Activated CD8-positive, alpha-beta memory T cell treated with anti-CD3 and anti-CD28 coated beads, Interleukin-2, amount 10 ng/mL, durations not matched to agents 7 days and 5 days (primary cell): ENCODE measurements at regions not wholly inside any gene's neighbourhood (a gene's known extent, or its start where the extent isn't known, plus 50 kb on each side); places are given as distances from the start of the nearest gene placed in this dataset.

Experiments
- ATAC-seq: fragments of 150-1000 bp; cut with Tn5 transposase; one replicate; pipeline ENCODE4 v1.10.0; 2021; ENCODE audit warnings: moderate library complexity
- CTCF ChIA-PET: fragments of 350-600 bp; sonication (Branson Sonifier 250); formaldehyde crosslinking; loops from one replicate; lab custom pipeline; 2021; ENCODE audit warnings: antibody characterized with exemption; lab: Charles Lee
- DNase-seq: peaks from one replicate; pipeline ENCODE4 v3.0.0-alpha.2; 2020
- H3K27ac Mint-ChIP-seq: one replicate; pipeline ENCODE4 v1.8.0; 2021; ENCODE audit warnings: mild to moderate bottlenecking, mixed read lengths
- H3K27me3 Mint-ChIP-seq: one replicate; pipeline ENCODE4 v1.8.0; 2021; ENCODE audit warnings: mixed read lengths
- H3K36me3 Mint-ChIP-seq: one replicate; pipeline ENCODE4 v1.8.0; 2021; ENCODE audit warnings: mild to moderate bottlenecking, mixed read lengths
- H3K4me1 Mint-ChIP-seq: one replicate; pipeline ENCODE4 v1.8.0; 2021; ENCODE audit warnings: mixed read lengths
- H3K4me3 Mint-ChIP-seq: one replicate; pipeline ENCODE4 v1.8.0; 2021; ENCODE audit warnings: mild to moderate bottlenecking, moderate library complexity, mixed read lengths
- H3K9me3 Mint-ChIP-seq: one replicate; pipeline ENCODE4 v1.8.0; 2022; ENCODE audit warnings: low read depth, mixed read lengths

DNA sequence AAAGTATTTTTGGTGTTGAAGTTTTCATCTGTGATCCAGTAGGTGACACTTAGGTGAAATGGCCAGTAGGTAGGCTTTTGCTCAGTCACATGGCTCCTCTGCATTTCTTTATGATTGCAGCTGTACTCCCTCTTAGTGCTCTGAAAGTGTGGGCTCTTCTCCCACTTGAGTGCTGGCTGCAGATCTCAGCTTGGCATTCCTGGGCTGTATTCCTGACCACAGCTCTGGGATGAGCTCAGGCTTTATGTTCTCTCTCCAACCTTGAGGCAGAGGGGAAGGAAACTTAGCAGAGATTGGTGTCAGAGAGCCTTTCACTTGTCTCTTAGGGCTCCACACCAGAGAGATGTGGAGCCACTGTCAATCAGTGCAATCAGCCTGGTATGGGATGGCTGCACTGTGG is 254.3 kb downstream of the NDFIP2 start:
- ATAC-seq = no peak
- no peaks in the 10 kb centered on the region for H3K36me3 Mint-ChIP-seq
- H3K27ac Mint-ChIP-seq = no peak overlapping the region
- DNase-seq = no peak
- CTCF ChIA-PET = no interaction called here
- no peaks in the 10 kb centered on the region for H3K4me1 Mint-ChIP-seq
- H3K27me3 Mint-ChIP-seq = no peaks in the 10 kb centered on the region
- H3K4me3 Mint-ChIP-seq = no peak overlapping the region
- H3K9me3 Mint-ChIP-seq = no peaks in the 10 kb centered on the region

GRCh38 chr13:79727086-79727485 is 246.1 kb downstream of the NDFIP2 start:
- H3K27ac Mint-ChIP-seq = no peak overlapping the region
- H3K4me3 Mint-ChIP-seq = no peak overlapping the region
- no peaks in the 10 kb centered on the region for H3K4me1 Mint-ChIP-seq
- no peak for DNase-seq
- ATAC-seq = no peak
- CTCF ChIA-PET = no interaction called here
- no peaks in the 10 kb centered on the region for H3K27me3 Mint-ChIP-seq
- no peaks in the 10 kb centered on the region for H3K9me3 Mint-ChIP-seq
- no peaks in the 10 kb centered on the region for H3K36me3 Mint-ChIP-seq

DNA sequence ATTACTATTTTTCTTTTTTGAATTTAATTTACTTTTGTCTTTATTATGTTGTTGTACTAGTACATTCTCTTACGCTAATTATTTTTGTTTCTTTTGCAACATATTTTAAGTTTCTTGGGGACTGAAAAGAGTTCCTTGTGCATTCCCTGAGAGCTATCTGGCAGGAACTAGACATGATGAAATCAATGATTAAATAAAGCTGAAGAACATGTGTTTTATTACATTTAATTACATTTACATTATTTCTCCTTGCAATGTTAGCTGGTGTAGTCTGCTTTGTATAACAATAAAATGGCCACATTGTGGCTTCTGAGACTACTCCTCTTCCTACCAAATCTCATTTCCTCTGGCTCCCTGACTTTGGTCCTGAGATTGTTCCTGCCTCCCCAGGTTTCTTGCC is 244.9 kb downstream of the NDFIP2 start:
- H3K9me3 Mint-ChIP-seq = no peaks in the 10 kb centered on the region
- H3K27ac Mint-ChIP-seq = no peak overlapping the region
- no peaks in the 10 kb centered on the region for H3K4me1 Mint-ChIP-seq
- DNase-seq = no peak
- CTCF ChIA-PET = no interaction called here
- ATAC-seq = no peak
- no peaks in the 10 kb centered on the region for H3K36me3 Mint-ChIP-seq
- no peaks in the 10 kb centered on the region for H3K27me3 Mint-ChIP-seq
- H3K4me3 Mint-ChIP-seq = no peak overlapping the region

DNA sequence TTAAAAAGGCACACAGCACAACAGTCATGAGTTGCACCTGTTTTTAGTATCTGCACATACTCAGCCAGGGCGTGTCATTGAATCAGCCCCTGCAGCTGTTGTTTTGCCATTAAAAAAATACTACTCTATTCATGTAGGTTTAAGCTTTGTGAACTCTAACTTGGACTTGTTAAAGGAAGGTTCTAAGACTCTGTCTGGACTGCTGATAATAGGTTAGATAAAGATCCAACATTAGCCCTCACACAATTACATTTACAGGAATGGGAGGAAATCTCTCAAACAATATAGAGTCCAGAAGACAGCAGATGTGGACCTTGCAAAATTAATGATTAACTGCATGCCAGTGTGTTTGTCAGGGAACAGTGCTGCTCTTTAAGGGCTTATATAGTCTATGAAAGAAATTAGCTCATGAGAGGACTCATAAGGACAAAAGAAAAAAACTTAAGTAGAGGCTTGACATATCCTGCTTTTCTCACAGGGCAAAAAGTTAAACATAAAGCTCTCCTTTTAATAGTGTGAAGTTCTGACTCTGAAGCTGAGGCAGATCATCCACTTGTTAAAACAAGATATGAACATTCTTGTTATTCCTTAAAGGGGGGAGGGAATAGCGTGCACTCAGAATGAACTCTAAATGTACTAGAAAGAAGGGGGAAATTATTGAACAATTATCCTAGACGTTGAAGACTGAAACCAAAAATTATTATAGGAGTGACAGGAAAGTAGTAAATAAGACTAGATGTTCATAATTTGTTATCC is 243.6 kb downstream of the NDFIP2 start:
- DNase-seq (no peak), ATAC-seq (no peak)
- H3K9me3 Mint-ChIP-seq = no peaks in the 10 kb centered on the region
- no peaks in the 10 kb centered on the region for H3K27me3 Mint-ChIP-seq
- no peaks in the 10 kb centered on the region for H3K4me1 Mint-ChIP-seq
- CTCF ChIA-PET = no interaction called here
- H3K36me3 Mint-ChIP-seq = no peaks in the 10 kb centered on the region
- H3K4me3 Mint-ChIP-seq = no peak overlapping the region
- H3K27ac Mint-ChIP-seq = no peak overlapping the region

DNA sequence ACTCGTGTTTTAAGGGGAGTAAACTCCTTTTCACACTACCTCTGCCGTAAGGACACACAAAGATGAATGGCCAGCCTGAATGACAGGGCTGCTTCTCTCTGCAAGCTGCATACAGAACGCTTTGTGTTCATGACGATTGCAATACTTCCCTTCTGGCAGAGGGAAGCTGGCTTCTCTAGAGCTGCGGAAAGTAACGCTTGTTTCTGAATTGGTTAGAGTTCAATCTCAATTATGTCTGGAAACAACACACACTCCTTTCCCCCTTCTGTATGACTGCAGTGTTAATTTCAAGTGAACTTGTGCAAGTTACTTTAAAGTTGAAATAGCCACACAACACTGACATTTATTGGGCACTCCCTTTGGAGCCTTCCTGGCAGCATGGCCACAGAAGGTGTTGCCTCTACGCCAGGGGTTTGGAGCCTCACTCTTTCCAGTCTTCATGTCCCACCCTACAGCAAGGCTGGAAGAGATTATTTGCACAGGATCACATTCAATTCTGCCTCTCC is 242.6 kb downstream of the NDFIP2 start:
- DNase-seq = no peak
- H3K27ac Mint-ChIP-seq = no peak overlapping the region
- no peaks in the 10 kb centered on the region for H3K9me3 Mint-ChIP-seq
- H3K36me3 Mint-ChIP-seq = no peaks in the 10 kb centered on the region
- CTCF ChIA-PET = no interaction called here
- no peaks in the 10 kb centered on the region for H3K27me3 Mint-ChIP-seq
- H3K4me1 Mint-ChIP-seq = no peaks in the 10 kb centered on the region
- no peak for ATAC-seq
- no peak overlapping the region for H3K4me3 Mint-ChIP-seq

- Mint-ChIP-seq H3K27ac (no peak overlapping the region), H3K9me3 (no peaks in the 10 kb centered on the region), H3K27me3 (no peaks in the 10 kb centered on the region), H3K4me3 (no peak overlapping the region), H3K36me3 (no peaks in the 10 kb centered on the region), H3K4me1 (no peaks in the 10 kb centered on the region)
- DNase-seq (no peak), ATAC-seq (no peak)
- CTCF ChIA-PET = no interaction called here
These were observed 242.0 kb downstream of the NDFIP2 start for GRCh38 chr13:79722885-79723445.

DNA sequence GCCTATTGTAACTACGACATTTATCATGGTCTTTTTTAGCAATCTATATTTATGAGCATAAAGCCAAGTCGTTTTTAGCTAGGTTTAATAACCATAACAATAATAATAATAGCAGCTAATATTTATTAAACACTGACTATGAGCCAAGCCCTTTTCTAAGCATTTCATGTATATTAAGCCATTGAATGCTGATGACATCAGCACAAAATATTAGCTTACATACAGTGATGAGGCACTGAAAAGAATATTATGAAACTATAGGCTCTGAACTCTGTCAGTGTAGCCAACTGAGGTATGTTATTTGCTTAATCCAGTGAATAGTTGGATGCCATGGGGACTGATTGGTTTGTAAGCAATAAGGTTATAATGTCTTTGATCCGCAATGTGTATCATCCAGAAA is 235.2 kb downstream of the NDFIP2 start:
- Mint-ChIP-seq H3K4me1 (no peaks in the 10 kb centered on the region), H3K36me3 (no peaks in the 10 kb centered on the region), H3K9me3 (peaks cover 3% of the 10 kb centered on the region), H3K4me3 (no peak overlapping the region), H3K27me3 (no peaks in the 10 kb centered on the region), H3K27ac (no peak overlapping the region)
- CTCF ChIA-PET = no interaction called here
- no peak for DNase-seq
- ATAC-seq = no peak

- Mint-ChIP-seq H3K27ac (no peak overlapping the region), H3K4me1 (no peaks in the 10 kb centered on the region), H3K9me3 (peaks cover 3% of the 10 kb centered on the region), H3K27me3 (no peaks in the 10 kb centered on the region), H3K4me3 (no peak overlapping the region), H3K36me3 (no peaks in the 10 kb centered on the region)
- no peak for ATAC-seq
- no peak for DNase-seq
- CTCF ChIA-PET = no interaction called here
These were observed 230.7 kb downstream of the NDFIP2 start for GRCh38 chr13:79711631-79712030.

- H3K27me3 Mint-ChIP-seq = no peaks in the 10 kb centered on the region
- CTCF ChIA-PET = no interaction called here
- no peak overlapping the region for H3K4me3 Mint-ChIP-seq
- no peaks in the 10 kb centered on the region for H3K4me1 Mint-ChIP-seq
- peaks cover 3% of the 10 kb centered on the region for H3K9me3 Mint-ChIP-seq
- H3K27ac Mint-ChIP-seq = no peak overlapping the region
- DNase-seq (no peak), ATAC-seq (no peak)
- H3K36me3 Mint-ChIP-seq = no peaks in the 10 kb centered on the region
These were observed 229.4 kb downstream of the NDFIP2 start for GRCh38 chr13:79710376-79710775.

- peaks cover 3% of the 10 kb centered on the region for H3K9me3 Mint-ChIP-seq
- no peak overlapping the region for H3K4me3 Mint-ChIP-seq
- H3K27ac Mint-ChIP-seq = no peak overlapping the region
- no peaks in the 10 kb centered on the region for H3K27me3 Mint-ChIP-seq
- CTCF ChIA-PET = no interaction called here
- no peak for ATAC-seq
- H3K36me3 Mint-ChIP-seq = no peaks in the 10 kb centered on the region
- DNase-seq = no peak
- H3K4me1 Mint-ChIP-seq = no peaks in the 10 kb centered on the region
These were observed 228.5 kb downstream of the NDFIP2 start for GRCh38 chr13:79709471-79709870.

- ATAC-seq (no peak), DNase-seq (no peak)
- H3K27me3 Mint-ChIP-seq = no peaks in the 10 kb centered on the region
- no peaks in the 10 kb centered on the region for H3K4me1 Mint-ChIP-seq
- CTCF ChIA-PET = no interaction called here
- no peaks in the 10 kb centered on the region for H3K36me3 Mint-ChIP-seq
- no peaks in the 10 kb centered on the region for H3K9me3 Mint-ChIP-seq
- H3K27ac Mint-ChIP-seq = no peak overlapping the region
- no peak overlapping the region for H3K4me3 Mint-ChIP-seq
These were observed 222.8 kb downstream of the NDFIP2 start for GRCh38 chr13:79703772-79704171.

GRCh38 chr13:79695754-79696153 is 214.8 kb downstream of the NDFIP2 start:
- H3K27ac Mint-ChIP-seq = no peak overlapping the region
- DNase-seq (no peak), ATAC-seq (no peak)
- CTCF ChIA-PET = no interaction called here
- no peaks in the 10 kb centered on the region for H3K9me3 Mint-ChIP-seq
- H3K36me3 Mint-ChIP-seq = no peaks in the 10 kb centered on the region
- H3K4me3 Mint-ChIP-seq = no peak overlapping the region
- no peaks in the 10 kb centered on the region for H3K27me3 Mint-ChIP-seq
- no peaks in the 10 kb centered on the region for H3K4me1 Mint-ChIP-seq

DNA sequence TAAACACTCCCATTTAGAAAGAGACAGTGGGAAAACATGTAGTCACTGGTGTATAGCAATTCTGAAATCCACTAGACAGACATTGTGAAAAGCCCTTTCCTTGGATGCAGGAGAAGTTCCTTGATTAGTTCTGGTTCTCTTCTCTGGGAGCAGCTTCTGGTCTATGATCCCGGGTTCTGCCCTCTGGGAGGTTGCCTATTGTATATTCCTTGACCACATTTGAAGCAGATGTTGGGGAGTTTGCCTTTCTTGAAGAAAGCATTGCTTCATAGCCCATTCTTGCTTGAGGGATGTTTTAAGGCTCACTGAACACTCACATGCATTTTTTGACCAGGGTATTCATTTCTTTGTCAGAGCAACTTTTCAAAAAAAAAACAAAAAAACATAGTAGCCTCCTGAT is 211.9 kb downstream of the NDFIP2 start:
- no peaks in the 10 kb centered on the region for H3K27me3 Mint-ChIP-seq
- no peak overlapping the region for H3K27ac Mint-ChIP-seq
- DNase-seq = no peak
- CTCF ChIA-PET = no interaction called here
- H3K36me3 Mint-ChIP-seq = no peaks in the 10 kb centered on the region
- no peaks in the 10 kb centered on the region for H3K4me1 Mint-ChIP-seq
- H3K4me3 Mint-ChIP-seq = no peak overlapping the region
- no peaks in the 10 kb centered on the region for H3K9me3 Mint-ChIP-seq
- no peak for ATAC-seq

DNA sequence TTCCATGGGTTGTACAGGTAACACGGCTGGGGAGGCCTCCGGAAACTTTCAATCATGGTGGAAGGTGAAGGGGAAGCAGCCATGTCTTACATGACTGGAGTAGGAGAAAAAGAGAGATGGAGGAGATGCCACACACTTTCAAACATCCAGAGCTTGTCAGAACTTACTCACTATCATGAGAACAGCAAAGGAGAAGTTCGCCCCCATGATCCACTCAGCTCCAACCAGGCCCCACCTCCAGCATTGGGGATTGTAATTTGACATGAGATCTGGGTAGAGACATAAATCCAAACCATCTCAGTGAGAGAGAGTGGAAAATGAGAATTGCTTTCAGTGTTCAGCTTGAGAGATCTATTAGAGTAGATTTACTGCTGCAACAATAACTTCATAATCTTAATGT is 210.9 kb downstream of the NDFIP2 start:
- no peak overlapping the region for H3K27ac Mint-ChIP-seq
- no peak overlapping the region for H3K4me3 Mint-ChIP-seq
- DNase-seq (no peak), ATAC-seq (no peak)
- no peaks in the 10 kb centered on the region for H3K36me3 Mint-ChIP-seq
- H3K27me3 Mint-ChIP-seq = no peaks in the 10 kb centered on the region
- no peaks in the 10 kb centered on the region for H3K9me3 Mint-ChIP-seq
- CTCF ChIA-PET = interaction anchor here (1.0 kb wide), 1 partner anchor 13 kb away, joined by 3 read pairs; no protein-coding TSS in a partner anchor
- H3K4me1 Mint-ChIP-seq = no peaks in the 10 kb centered on the region
